ENCODE measurements at regions not wholly inside any gene's neighbourhood (a gene's known extent, or its start where the extent isn't known, plus 50 kb on each side); places are given as distances from the start of the nearest gene placed in this dataset.

DNA sequence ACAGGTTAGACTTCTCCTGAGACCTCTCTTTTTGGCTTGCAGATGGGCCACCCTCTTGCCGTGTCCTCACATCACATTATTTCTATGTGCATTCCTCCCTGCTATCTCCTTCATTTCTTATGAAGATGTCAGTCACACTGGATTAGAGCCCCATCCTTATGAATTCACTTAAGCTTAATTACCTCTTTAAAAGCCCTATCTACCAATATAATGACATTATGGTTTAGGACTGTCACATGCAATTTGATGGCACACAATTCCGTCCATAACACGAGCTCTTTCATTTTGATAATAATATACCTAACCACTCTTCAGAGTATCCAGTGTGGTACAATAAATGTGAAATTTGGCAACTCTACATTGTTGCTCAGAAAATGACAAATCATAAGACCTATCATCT is 1037.3 kb downstream of the DIAPH3 start:
- Histone ChIP-seq H2BK120ac (ENCODE audit: insufficient read depth, low read length, poor library complexity) (no peak overlapping the region), H4K12ac (ENCODE audit: low read depth, low read length) (no peak overlapping the region), H3K9me3 (ENCODE audit: insufficient read depth, low read depth, low read length) (no peaks in the 10 kb centered on the region), H3K27me3 (ENCODE audit: insufficient read depth, low read length) (no peaks in the 10 kb centered on the region), H3K4me1 (ENCODE audit: control insufficient read depth in 1 of 2, insufficient read depth in 2 of 2, low read length in 2 of 2) (no peaks in the 10 kb centered on the region), H3K4me2 (ENCODE audit: low read length) (no peak overlapping the region), H3K79me1 (ENCODE audit: low read length) (no peaks in the 10 kb centered on the region), H2BK5ac (ENCODE audit: low read depth, low read length, poor library complexity) (no peak overlapping the region), H2BK12ac (ENCODE audit: low read length) (no peak overlapping the region), H3K79me2 (ENCODE audit: control insufficient read depth, insufficient read depth, low read length, poor library complexity) (no peaks in the 10 kb centered on the region), H3K36me3 (ENCODE audit: control insufficient read depth in 1 of 2, insufficient read depth in 2 of 2, low read length in 2 of 2) (no peaks in the 10 kb centered on the region), H3K23ac (ENCODE audit: low read length) (no peak overlapping the region), H2AK5ac (ENCODE audit: low read length) (no peak overlapping the region), H3K9ac (ENCODE audit: low read length) (no peak overlapping the region), H3K4ac (ENCODE audit: low read depth, low read length) (no peak overlapping the region), H4K91ac (ENCODE audit: low read depth, low read length) (no peak overlapping the region), H4K8ac (ENCODE audit: low read depth, low read length) (no peak overlapping the region), H3K18ac (ENCODE audit: low read length) (no peak overlapping the region), H3K14ac (ENCODE audit: low read length) (no peak overlapping the region), H3K4me3 (ENCODE audit: low read depth, low read length) (no peak overlapping the region), H2AFZ (ENCODE audit: insufficient read depth, low read length, poor library complexity) (no peak overlapping the region), H3K27ac (ENCODE audit: low read depth, low read length) (no peak overlapping the region)
- no CpG with 5 or more reads among the region's 3 CpGs for WGBS (ENCODE audit: extremely low coverage, insufficient coverage, insufficient read length)
- DNase-seq = no peak

DNA sequence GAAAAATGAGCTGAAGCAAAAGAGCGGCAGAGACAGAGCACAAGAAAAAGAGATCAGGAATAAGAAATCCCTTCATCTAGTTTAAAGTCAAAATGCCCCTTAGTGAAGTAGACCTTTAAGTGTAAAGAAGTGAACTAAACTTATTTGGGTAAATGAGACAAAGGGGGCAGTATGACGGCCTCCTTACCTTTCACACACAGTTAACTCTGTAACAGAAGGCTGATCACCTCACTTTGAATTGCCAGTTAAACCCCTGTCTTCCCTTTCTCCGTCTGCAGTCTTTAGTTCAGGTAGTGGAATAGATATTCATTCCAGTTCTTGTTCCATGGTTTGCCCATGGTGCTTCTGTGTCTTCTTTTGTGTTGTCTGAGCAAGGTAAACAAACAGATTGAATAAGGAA is 1029.8 kb downstream of the DIAPH3 start:
- DNase-seq = no peak
- Histone ChIP-seq H3K9me3 (ENCODE audit: insufficient read depth, low read depth, low read length) (no peaks in the 10 kb centered on the region), H3K4me2 (ENCODE audit: low read length) (no peak overlapping the region), H3K27me3 (ENCODE audit: insufficient read depth, low read length) (no peaks in the 10 kb centered on the region), H4K8ac (ENCODE audit: low read depth, low read length) (no peak overlapping the region), H3K79me2 (ENCODE audit: control insufficient read depth, insufficient read depth, low read length, poor library complexity) (no peaks in the 10 kb centered on the region), H4K12ac (ENCODE audit: low read depth, low read length) (no peak overlapping the region), H3K4me1 (ENCODE audit: control insufficient read depth in 1 of 2, insufficient read depth in 2 of 2, low read length in 2 of 2) (no peaks in the 10 kb centered on the region), H2BK120ac (ENCODE audit: insufficient read depth, low read length, poor library complexity) (no peak overlapping the region), H2AK5ac (ENCODE audit: low read length) (no peak overlapping the region), H3K9ac (ENCODE audit: low read length) (no peak overlapping the region), H3K36me3 (ENCODE audit: control insufficient read depth in 1 of 2, insufficient read depth in 2 of 2, low read length in 2 of 2) (no peaks in the 10 kb centered on the region), H3K23ac (ENCODE audit: low read length) (no peak overlapping the region), H3K18ac (ENCODE audit: low read length) (no peak overlapping the region), H4K91ac (ENCODE audit: low read depth, low read length) (no peak overlapping the region), H3K27ac (ENCODE audit: low read depth, low read length) (no peak overlapping the region), H2BK5ac (ENCODE audit: low read depth, low read length, poor library complexity) (no peak overlapping the region), H2BK12ac (ENCODE audit: low read length) (no peak overlapping the region), H3K4ac (ENCODE audit: low read depth, low read length) (no peak overlapping the region), H3K4me3 (ENCODE audit: low read depth, low read length) (no peak overlapping the region), H2AFZ (ENCODE audit: insufficient read depth, low read length, poor library complexity) (no peak overlapping the region), H3K79me1 (ENCODE audit: low read length) (no peaks in the 10 kb centered on the region), H3K14ac (ENCODE audit: low read length) (no peak overlapping the region)
- no CpG with 5 or more reads among the region's 3 CpGs for WGBS (ENCODE audit: extremely low coverage, insufficient coverage, insufficient read length)

DNA sequence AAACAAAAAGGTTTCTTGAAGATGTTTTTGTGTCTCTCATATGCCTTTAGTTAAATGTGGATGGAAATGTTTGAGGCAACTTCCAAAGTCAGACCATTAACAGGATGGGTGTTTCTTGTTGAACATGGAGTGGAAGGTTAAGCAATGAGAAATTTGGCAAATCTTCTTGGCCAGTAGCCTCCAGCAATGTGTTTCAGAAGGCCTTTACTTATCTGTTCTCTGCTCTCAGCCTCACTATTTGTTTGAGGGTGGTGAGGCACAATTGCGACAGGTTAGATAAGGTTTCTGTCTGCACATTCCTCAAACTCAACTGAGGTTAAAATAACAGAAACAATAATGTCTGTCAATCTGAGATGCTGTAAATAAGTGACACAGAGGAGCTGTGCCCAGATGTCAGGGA is 1019.0 kb downstream of the DIAPH3 start:
- Histone ChIP-seq H3K4me3 (ENCODE audit: low read depth, low read length) (no peak overlapping the region), H3K4me1 (ENCODE audit: control insufficient read depth in 1 of 2, insufficient read depth in 2 of 2, low read length in 2 of 2) (no peaks in the 10 kb centered on the region), H3K9me3 (ENCODE audit: insufficient read depth, low read depth, low read length) (no peaks in the 10 kb centered on the region), H3K18ac (ENCODE audit: low read length) (no peak overlapping the region), H3K79me2 (ENCODE audit: control insufficient read depth, insufficient read depth, low read length, poor library complexity) (no peaks in the 10 kb centered on the region), H3K36me3 (ENCODE audit: control insufficient read depth in 1 of 2, insufficient read depth in 2 of 2, low read length in 2 of 2) (no peaks in the 10 kb centered on the region), H3K23ac (ENCODE audit: low read length) (no peak overlapping the region), H4K8ac (ENCODE audit: low read depth, low read length) (no peak overlapping the region), H3K4ac (ENCODE audit: low read depth, low read length) (no peak overlapping the region), H2BK5ac (ENCODE audit: low read depth, low read length, poor library complexity) (no peak overlapping the region), H3K9ac (ENCODE audit: low read length) (no peak overlapping the region), H2BK12ac (ENCODE audit: low read length) (no peak overlapping the region), H3K79me1 (ENCODE audit: low read length) (no peaks in the 10 kb centered on the region), H2AFZ (ENCODE audit: insufficient read depth, low read length, poor library complexity) (no peak overlapping the region), H4K12ac (ENCODE audit: low read depth, low read length) (no peak overlapping the region), H3K27ac (ENCODE audit: low read depth, low read length) (no peak overlapping the region), H3K27me3 (ENCODE audit: insufficient read depth, low read length) (no peaks in the 10 kb centered on the region), H3K4me2 (ENCODE audit: low read length) (no peak overlapping the region), H3K14ac (ENCODE audit: low read length) (no peak overlapping the region), H2AK5ac (ENCODE audit: low read length) (no peak overlapping the region), H2BK120ac (ENCODE audit: insufficient read depth, low read length, poor library complexity) (no peak overlapping the region), H4K91ac (ENCODE audit: low read depth, low read length) (no peak overlapping the region)
- no peak for DNase-seq
- WGBS (ENCODE audit: extremely low coverage, insufficient coverage, insufficient read length) = no CpG with 5 or more reads among the region's 1 CpG

DNA sequence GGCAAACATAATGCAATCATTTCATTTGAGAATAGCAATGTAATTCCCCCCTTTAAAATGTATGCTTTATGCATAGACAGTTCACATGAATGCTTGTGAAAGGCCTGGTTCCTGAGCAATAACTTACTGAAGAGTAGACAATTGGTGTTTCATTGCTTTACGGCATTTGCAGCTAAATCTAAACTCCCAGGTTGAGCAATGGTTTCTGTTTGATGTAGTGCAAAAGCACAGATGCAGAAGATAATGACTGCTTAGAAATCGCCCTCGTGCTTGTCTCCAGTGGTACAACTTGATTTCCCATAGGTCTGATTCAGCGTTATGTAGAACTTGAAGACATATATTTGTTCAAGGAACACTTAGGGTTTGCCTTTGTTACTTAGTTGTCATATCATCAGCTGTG is 1018.3 kb downstream of the DIAPH3 start:
- WGBS (ENCODE audit: extremely low coverage, insufficient coverage, insufficient read length) = no CpG with 5 or more reads among the region's 4 CpGs
- H3K14ac ChIP-seq (ENCODE audit: low read length) = no peak overlapping the region
- H2AFZ ChIP-seq (ENCODE audit: insufficient read depth, low read length, poor library complexity) = no peak overlapping the region

More for the DNA sequence above, 1018.3 kb downstream of the DIAPH3 start:
- no peak overlapping the region for H3K27ac ChIP-seq (ENCODE audit: low read depth, low read length)
- no peak overlapping the region for H3K18ac ChIP-seq (ENCODE audit: low read length)
- H2BK12ac ChIP-seq (ENCODE audit: low read length) = no peak overlapping the region
- no peak overlapping the region for H2AK5ac ChIP-seq (ENCODE audit: low read length)
- no peak overlapping the region for H3K4me2 ChIP-seq (ENCODE audit: low read length)
- no peaks in the 10 kb centered on the region for H3K79me2 ChIP-seq (ENCODE audit: control insufficient read depth, insufficient read depth, low read length, poor library complexity)
- H3K9me3 ChIP-seq (ENCODE audit: insufficient read depth, low read depth, low read length) = no peaks in the 10 kb centered on the region
- DNase-seq = no peak
- H3K36me3 ChIP-seq (ENCODE audit: control insufficient read depth in 1 of 2, insufficient read depth in 2 of 2, low read length in 2 of 2) = no peaks in the 10 kb centered on the region
- H3K4me1 ChIP-seq (ENCODE audit: control insufficient read depth in 1 of 2, insufficient read depth in 2 of 2, low read length in 2 of 2) = no peaks in the 10 kb centered on the region
- no peak overlapping the region for H2BK120ac ChIP-seq (ENCODE audit: insufficient read depth, low read length, poor library complexity)
- H3K27me3 ChIP-seq (ENCODE audit: insufficient read depth, low read length) = no peaks in the 10 kb centered on the region
- H4K91ac ChIP-seq (ENCODE audit: low read depth, low read length) = no peak overlapping the region
- H3K4ac ChIP-seq (ENCODE audit: low read depth, low read length) = no peak overlapping the region
- no peak overlapping the region for H3K4me3 ChIP-seq (ENCODE audit: low read depth, low read length)
- no peaks in the 10 kb centered on the region for H3K79me1 ChIP-seq (ENCODE audit: low read length)
- no peak overlapping the region for H4K12ac ChIP-seq (ENCODE audit: low read depth, low read length)
- no peak overlapping the region for H3K23ac ChIP-seq (ENCODE audit: low read length)
- no peak overlapping the region for H2BK5ac ChIP-seq (ENCODE audit: low read depth, low read length, poor library complexity)
- H3K9ac ChIP-seq (ENCODE audit: low read length) = no peak overlapping the region
- no peak overlapping the region for H4K8ac ChIP-seq (ENCODE audit: low read depth, low read length)

Data from trophoblast cell (in vitro differentiated cells and primary cell).